HG02970 (cell line): ENCODE measurements at regions not wholly inside any gene's neighbourhood (a gene's known extent, or its start where the extent isn't known, plus 50 kb on each side); places are given as distances from the start of the nearest gene placed in this dataset.
"Not testable (repeated sequence)": the region's sequence is repeated elsewhere in the genome, so short reads cannot be mapped to it uniquely, and the experiment has no call there.

ENCODE experiments used
- ATAC-seq: cut with Tn5 transposase; IDR thresholded peaks from one replicate; pipeline ENCODE4 v1.9.1; 2021; ENCODE audit warnings: mild to moderate bottlenecking, moderate library complexity, moderate number of reproducible peaks; ENCODE audit not compliant: unreplicated experiment, low FRiP score

- ATAC-seq, result no peak
Measured at GRCh38 chr5:91245074-91245452, 138.1 kb downstream of the ARRDC3 start.

GRCh38 chr5:91244380-91245073, 138.6 kb downstream of the ARRDC3 start:
- no peak for ATAC-seq

- no peak for ATAC-seq
Measured at GRCh38 chr5:91243852-91244251, 139.3 kb downstream of the ARRDC3 start.

GRCh38 chr5:91243286-91243685, 139.8 kb downstream of the ARRDC3 start:
- no peak for ATAC-seq

GRCh38 chr5:91241460-91241859, 141.7 kb downstream of the ARRDC3 start:
- ATAC-seq, result not testable (repeated sequence)

- no peak for ATAC-seq
Measured at GRCh38 chr5:91240175-91240574, 142.9 kb downstream of the ARRDC3 start.

- ATAC-seq, result no peak
Measured at GRCh38 chr5:91235271-91235694, 147.8 kb downstream of the ARRDC3 start.

GRCh38 chr5:91232523-91232922, 150.6 kb downstream of the ARRDC3 start:
- no peak for ATAC-seq

- no peak for ATAC-seq
Measured at GRCh38 chr5:91229031-91229727, 153.9 kb downstream of the ARRDC3 start.

- no peak for ATAC-seq
Measured at GRCh38 chr5:91228188-91228587, 154.9 kb downstream of the ARRDC3 start.

- no peak for ATAC-seq
Measured at GRCh38 chr5:91225848-91226686, 157.1 kb downstream of the ARRDC3 start.

- no peak for ATAC-seq
Measured at GRCh38 chr5:91224969-91225368, 158.1 kb downstream of the ARRDC3 start.

- no peak for ATAC-seq
Measured at GRCh38 chr5:91224456-91224855, 158.7 kb downstream of the ARRDC3 start.

- ATAC-seq, result no peak
Measured at GRCh38 chr5:91223886-91224285, 159.2 kb downstream of the ARRDC3 start.

GRCh38 chr5:91222482-91222881, 160.6 kb downstream of the ARRDC3 start:
- ATAC-seq, result no peak

GRCh38 chr5:91221917-91222316, 161.2 kb downstream of the ARRDC3 start:
- ATAC-seq, result no peak

- no peak for ATAC-seq
Measured at GRCh38 chr5:91219803-91220371, 163.2 kb downstream of the ARRDC3 start.

GRCh38 chr5:91219091-91219802, 163.9 kb downstream of the ARRDC3 start:
- ATAC-seq, result no peak

- ATAC-seq, result no peak
Measured at GRCh38 chr5:91217859-91218258, 165.3 kb downstream of the ARRDC3 start.

- no peak for ATAC-seq
Measured at GRCh38 chr5:91214571-91214970, 168.5 kb downstream of the ARRDC3 start.
